HG03066 (cell line): ENCODE measurements at regions not wholly inside any gene's neighbourhood (a gene's known extent, or its start where the extent isn't known, plus 50 kb on each side); places are given as distances from the start of the nearest gene placed in this dataset.

Source experiments
- ATAC-seq: cut with Tn5 transposase; IDR thresholded peaks from one replicate; pipeline ENCODE4 v1.9.1; 2021; ENCODE audit warnings: low read depth; ENCODE audit not compliant: unreplicated experiment

DNA sequence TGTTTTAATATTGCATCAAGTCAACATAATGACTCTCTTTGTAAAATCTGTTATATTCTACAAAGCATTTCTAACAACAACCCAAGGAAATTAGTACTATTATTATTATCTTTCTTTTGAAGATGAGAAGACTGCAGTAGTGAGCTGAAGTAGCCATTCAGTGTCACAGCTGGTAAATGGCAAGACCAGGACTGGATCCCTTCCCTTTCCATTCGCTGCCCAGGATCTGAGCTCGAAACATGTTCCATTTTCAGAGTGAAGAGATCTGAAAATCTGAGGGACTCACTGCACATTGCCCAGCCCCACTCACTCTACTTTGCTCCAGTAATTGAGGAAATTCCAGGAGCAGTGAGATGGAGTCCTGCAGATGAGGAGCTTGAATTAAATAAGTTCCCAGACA is 240.0 kb upstream of the BLID start:
- no peak for ATAC-seq

DNA sequence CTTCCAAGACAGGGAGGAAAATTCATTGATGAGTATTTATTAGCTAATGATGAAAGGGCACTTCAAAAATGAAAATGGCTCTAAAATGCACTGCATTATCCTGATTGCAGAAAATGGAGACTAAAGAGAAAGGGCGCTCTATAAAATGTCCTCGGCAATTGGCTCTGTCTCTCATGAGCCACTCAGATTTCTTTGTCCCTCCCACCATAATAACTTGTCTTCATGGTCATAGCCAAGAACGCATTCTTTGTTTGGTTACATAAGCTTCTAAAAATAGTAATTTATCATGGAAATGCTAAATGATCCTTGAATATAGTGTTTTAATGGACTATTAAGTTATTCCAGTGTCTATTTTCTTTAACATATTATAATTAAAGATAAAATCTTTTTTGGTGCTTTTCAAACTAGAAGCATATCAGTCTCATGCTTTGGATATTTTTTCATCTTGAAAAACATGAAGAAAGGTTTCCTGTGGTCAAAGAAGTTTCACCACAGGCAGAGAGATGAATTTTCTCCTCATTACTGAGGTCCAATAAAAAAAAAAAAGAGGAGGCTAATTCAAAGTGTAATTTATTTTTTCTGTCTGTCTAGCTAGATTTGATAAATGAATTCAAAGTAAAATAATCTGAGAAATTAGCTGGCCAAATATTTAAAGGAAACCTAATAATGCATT is 238.1 kb upstream of the BLID start:
- no peak for ATAC-seq

DNA sequence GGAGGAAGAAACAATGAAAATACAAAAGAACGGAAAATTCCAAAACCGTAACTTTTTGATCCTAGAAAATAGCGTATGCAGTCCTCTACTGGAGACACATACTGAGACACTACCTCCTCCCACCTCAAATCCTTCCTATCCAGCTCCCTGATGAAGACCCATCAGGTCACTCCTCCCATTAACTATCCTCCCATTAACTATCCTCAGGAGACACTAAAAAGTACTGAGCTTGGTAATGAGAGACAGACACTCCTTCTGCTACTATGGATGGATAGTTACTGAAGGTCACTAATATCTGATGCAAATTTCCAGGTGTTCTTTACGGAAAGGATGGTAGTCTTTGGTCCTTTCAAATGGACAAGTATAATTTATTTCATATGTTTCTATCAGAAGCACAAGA is 237.5 kb upstream of the BLID start:
- ATAC-seq, result no peak

DNA sequence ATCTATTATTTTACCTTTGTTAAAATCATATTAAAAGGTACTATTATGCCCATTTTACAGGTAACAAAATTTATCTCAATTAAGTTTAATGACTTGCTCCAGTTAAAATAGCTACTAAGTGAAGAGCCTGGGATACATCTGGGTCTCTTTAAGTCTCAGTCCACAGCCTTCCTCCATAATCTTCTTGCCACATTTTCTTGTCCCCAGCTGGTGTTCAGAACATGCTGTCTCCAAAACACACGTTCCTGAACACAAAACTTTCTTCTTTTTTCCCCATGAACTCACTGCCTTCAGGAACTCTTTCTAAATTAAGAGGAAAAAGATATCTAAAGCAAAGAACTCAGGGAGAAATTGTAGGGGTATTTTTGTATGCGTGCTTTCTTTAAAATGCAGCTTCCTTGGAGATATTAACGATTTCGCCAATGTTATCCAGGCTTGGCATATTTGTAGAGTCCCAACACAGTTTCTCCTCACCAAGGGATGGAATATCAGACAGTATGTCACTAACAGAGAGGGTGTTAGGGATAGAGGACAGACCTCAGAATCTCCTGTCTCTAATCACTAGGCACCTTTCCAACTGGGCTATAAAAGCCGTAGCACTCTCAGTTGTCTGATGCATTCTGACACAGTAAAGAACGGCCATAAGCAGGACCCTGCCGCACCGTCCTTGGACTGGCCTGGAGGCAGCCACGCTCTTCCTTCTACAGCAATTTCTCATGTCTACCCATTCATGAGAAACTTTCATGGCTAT is 232.8 kb upstream of the BLID start:
- no peak for ATAC-seq

DNA sequence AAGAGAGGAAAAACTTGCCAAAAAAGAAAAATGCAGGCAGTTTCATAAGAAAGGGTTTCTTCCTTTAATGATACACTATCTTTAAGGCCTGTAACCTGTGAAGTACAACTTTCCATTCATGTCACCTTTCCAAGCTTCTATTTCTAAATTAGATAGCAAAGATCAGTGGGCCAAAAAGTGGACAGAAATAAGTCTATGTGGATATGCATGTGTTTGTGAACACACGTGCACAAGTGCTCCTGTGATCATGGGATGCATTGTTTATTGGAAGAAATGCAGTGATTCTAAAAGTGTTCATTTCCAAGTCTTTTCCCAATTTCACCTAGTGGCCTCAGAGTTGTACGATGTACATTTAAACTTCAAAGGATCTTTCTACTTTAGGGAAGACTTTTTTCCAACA is 230.0 kb upstream of the BLID start:
- ATAC-seq, result no peak

DNA sequence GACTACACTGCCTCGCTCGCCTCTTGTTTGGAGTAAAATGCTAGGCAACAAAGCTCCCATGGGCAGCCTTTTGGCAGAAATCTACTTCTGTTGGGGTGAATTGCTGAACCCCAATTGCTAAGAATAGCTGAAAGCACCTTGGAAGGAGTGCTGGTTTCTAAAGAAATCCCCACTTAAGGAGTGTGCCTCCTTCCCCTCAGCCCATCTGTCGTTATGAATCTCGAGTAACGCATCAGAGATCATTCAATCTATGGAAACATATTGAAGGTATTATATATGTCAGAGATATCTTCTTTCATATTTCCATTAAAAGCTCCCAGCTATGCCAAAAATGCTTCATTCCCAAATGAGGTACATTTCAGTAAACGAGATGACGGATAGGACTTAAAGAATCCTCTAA is 229.6 kb upstream of the BLID start:
- ATAC-seq, result no peak

DNA sequence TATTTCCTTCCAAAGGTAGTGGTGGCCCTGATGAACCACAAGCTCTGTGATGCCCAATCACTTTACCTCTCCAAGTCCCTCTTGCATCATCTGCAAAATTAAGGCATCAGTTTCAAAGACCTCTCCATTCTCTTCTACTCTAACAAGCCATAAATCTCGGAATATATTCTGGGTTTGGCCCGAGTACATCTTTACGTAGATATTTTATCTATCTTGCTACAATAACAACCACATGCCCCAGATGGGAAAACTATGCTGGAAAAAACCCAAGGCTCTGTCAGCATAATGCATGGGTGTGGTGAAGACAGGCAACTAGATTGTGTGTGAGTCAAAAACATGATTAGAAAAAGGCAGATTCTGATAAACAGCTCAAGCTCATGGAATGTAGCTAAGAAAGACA is 228.2 kb upstream of the BLID start:
- ATAC-seq, result no peak

DNA sequence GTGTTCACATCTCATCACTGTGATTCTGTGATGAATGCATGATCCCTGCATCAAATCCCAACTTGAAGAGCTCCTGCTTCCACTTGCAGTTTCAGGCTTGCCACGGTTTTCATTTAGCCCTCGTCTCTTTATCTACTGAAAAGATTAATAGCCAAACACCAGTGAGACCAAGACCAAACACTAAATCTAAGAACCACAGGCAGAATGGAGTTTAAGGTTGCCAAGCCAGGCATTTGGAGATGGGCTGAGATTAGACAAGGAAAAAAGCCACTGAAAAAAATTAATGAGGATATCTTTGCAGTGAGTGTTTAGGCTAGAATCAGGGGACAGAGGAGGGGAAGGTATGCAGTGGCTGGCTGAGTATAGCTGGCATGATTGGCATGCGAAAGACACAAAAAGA is 227.2 kb upstream of the BLID start:
- no peak for ATAC-seq

DNA sequence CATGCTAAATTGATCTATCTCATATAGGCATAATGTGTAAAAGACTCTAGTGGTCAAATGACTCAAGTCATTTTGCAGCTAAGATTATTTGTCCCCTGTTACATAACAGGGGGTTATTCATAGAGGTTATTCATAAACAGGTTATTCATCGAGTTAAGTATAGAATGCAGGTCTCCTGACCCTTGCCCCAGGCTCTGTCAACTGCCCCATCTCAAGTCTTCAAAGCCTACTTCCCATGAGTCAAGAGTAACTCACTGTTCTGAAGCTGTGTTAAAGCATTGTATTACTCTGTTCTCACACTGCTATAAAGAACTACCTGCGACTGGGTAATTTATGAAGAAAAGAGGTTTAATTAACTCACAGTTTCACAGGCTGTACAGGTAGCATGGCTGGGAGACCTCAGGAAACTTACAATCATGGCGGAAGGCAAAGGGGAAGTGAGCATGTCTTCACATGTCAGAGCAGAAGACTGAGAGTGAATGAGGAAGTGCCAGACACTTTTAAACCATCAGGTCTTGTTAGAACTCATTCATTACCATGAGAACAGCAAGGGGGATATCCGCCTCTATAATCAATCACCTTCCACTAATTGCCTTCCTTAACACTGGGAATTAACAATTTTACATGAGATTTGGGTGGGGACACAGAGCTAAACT is 226.2 kb upstream of the BLID start:
- ATAC-seq, result no peak

DNA sequence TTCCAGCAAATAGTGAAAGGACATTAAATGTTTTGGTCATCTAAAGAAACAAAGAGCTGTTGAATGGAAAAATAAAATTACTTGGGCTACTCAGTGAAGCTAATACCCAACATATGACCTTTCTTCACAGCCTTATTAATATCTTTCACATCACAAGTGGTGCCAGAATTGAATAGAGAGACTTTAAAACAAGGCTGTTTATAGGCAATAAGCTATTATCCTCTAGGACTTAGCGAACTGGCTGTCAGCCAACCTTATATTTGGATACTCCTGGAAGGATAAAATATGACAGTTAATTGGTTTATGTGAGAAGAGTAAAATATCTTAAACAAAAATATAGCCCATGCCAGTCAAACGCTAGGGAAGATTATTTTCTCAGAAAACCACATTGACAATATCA is 225.5 kb upstream of the BLID start:
- ATAC-seq, result no peak

DNA sequence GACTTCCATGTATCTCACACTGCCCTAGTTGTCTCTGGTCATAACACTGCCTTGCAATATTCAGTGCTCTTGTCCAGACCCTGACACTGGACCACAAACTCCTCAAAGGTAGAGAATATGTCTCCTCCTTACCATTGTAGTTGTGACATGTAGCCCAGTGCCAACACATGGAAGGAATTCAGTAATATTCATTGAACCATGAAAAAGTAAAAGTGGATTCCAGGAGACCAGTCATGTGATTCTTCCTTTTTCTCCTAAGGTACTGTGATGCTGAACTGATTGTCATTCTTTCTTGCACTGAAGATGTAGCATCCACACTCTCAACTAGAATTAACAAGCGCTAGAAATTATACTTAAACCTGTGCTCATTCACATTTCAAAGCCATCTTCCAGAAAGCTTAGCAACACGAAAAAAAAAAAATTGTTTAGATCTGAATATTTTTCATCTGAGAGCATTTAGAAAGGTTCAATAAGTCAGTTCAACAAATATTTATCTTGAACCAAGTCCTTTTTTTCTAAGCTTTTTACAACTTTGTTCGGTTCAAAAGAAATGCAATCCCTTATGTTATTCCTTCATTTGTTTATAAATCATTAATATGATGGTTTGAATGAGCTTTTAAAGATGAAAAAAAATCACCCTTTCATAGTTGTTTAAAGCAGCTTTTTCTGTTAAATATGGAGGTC is 224.7 kb upstream of the BLID start:
- ATAC-seq, result no peak

DNA sequence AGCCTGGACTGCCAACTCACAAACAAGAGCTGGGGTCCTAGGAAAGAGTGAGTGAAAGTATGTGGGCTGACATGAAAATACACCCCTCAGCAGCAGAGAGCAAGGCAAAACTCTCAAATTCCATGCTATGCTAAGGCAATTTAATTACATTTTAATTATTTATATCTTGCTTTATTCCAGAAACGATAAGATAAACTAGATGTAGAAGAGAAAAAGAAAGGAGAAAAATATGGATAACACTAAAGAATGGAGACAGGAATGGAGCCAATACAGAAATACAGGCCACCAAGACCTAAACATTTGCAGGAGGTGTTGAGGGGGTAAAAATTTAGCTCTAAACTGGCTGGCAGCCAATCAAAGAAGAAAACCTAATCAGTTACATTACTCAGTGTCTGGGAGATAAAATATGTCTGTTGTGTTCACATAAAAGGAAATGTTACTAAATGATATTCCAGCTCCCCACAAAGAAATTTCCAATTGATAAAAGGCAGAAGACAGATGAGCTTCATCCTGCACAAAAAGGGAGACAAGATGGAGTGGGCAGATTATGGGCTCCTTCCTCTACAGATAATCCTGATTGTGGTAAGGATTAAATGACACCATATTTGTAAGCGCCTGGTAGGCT is 223.5 kb upstream of the BLID start:
- ATAC-seq, result no peak

DNA sequence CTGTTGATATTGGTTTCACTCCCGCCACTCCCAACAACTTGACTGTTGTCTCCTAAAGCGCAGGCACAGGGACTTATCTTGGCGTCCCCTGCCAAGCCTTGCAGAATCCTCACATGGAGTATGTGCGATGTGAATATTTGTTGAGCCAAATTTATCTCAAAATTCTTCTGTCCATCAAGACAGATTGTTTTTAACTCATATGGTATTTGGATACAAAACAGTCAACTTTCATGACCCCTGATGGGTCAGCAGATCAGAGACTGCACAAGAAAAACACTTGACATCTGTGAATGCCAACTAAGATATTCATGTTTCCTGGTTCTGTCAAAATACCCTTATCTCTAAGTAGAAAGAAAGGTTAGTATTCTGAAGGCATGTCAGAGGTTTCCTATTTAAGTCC is 221.7 kb upstream of the BLID start:
- ATAC-seq, result no peak

DNA sequence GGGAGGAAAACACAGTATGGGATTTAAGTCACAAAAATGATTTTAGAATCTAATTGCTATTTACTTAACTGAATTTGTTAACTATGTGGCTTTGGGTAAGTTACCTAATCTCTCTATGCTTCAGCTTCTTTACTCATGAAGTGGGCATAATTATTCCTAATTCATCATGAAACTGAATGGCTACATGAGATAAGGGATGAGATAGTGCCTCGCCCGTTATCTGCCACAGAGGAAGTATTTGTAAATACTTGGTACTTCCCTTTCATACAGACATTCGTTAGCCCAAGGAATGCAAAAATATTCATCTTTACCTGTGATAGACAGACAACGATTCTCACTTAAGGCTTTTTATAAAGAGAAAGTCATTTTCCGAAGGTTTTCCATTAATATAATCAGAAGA is 221.2 kb upstream of the BLID start:
- ATAC-seq, result no peak

DNA sequence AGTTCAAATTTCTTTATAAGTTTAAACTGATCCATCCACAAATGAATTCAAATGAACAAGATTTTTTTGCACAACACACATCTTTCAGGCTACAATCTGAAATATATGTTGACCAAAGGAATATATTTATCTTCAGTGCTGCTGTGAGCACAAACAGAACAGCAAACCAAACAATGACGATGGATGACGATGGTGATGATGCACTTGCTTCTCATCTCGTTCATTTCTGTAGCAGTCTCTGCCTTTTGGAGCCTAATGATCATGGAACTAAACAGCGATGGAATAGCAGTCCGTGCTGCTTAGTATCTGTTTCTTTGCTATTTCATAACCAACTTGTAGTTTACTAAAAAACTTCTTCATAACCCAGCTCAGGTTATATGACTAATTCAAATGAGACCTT is 220.7 kb upstream of the BLID start:
- ATAC-seq, result no peak

DNA sequence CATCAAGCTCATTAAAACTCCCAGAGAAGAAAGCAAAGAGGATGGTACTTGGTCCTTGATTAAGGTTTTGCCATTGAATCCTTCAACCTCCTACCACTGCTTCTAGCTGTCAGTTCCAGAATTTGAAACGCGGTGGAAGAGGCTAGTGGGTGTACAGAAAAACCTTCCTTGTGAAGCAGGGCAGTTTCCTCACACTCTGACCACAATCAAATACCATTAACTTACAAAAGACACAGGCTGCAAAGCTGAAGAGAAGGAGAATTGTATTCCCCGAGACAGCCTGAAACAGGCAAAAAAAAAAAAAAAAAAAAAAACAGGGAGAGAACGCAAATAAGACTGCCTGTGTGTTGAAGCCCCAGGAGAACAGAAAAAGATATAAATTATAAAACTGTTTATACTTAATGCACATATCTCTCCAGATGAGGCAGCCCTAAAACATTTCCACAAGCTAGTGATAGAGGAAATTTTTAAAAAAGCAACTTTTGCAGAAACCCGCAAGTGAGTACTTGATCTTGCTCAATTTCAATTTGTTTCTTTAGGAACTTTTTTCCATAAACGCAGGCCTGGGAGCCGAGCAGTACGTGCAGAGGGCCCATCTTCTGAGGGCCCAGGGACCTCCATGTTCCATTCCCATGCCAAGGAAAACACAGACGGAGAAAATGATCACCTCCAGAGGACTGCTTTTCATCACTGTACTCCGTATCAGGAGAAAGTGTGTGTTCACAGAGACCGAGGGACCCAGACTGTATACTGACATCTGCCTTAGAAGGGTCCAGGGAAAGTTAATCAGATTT is 218.7 kb upstream of the BLID start:
- no peak for ATAC-seq

DNA sequence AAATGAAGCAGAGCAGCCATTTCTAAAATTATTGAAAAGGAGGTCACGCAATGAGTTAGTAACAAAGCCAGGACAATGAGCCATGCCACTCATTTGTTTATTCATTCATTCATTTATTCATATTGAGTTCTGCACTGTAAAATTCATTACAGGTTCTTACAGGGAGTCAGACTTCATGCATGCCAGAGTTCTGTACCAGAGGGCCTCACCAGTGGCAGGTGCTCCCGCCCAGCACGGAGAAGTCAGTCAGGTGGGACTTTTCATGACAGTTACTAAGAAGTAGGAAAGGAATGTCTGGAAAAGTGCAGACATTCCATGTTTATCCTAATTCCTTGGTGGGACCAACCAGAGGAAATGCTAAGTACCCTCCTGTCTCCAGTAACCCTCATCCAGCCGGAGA is 217.5 kb upstream of the BLID start:
- no peak for ATAC-seq

DNA sequence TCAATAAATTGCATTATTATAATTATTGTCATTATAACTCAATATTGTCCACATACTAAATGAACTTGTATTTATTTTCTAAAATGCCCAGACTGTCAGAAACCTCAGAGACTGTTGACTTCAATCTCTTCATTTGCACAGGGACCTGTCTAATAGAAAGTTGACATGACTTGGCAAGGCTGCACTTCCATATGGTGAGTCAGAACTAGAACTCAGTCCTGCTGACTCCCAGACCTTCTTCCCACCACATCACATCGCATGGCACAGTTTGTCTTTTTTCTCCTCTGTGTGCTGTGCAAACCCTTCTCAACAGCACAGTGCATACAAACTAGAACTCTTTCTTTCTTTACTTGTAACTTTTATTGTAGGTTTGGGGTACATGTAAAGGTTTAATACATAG is 215.1 kb upstream of the BLID start:
- ATAC-seq, result no peak

DNA sequence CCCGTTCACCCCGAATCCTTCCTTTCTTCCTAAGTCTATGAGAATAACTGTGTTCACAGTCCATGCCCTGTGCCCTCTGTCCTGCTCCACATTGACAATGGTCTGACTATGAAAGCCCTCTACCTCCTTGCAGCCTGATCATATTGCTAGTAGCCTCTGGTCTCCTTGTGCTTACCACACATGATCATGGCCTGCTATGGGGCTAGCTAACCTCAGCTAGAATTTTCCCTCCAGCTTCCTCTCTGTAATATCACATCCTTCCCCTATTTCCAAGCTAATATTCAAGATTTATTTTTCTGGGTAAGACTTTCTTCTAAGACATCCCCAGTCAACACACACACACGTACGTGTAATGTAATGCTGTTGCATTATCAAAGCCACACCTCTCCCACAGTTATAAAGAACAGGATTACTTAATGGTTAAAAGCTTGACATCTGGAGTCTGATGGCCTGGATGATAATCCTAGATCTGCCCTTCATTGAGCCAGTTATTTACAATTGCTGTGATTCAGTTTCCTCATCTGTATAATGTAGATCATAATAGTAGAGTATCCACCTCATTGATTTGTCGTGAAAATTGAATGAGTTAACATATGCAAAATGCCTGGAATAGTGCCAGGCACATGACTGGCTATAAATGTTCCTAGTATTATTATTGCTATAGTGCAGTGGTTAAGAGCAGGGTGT is 214.4 kb upstream of the BLID start:
- ATAC-seq, result no peak

DNA sequence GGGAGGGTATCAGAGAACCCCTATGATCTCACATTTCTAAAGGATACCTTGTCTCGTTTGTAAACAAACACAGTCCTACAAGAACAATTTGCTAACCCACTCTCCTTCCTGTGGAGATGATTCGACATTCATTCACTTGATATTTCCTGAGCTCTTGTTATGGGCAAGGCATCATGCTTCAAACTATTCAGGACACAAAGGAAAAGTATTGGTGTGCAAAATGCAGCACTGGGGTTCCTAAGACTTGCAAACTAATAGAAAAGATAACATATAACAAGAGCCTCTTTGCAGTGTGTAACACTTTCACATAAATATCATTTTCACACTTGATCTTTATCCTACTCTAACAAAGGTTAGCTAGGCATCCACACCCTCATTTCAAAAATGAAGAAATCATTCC is 211.5 kb upstream of the BLID start:
- ATAC-seq, result no peak
